SKM-1 treated with dmso at 0.1 percent for 144 hours (cell line): ENCODE measurements at regions not wholly inside any gene's neighbourhood (a gene's known extent, or its start where the extent isn't known, plus 50 kb on each side); places are given as distances from the start of the nearest gene placed in this dataset.

Source experiments
- DNase-seq: peaks from one replicate; lab custom pipeline; 2025; ENCODE audit not compliant: unreplicated experiment; lab: John Stamatoyannopoulos, UW

- no peak for DNase-seq
Observed at GRCh38 chr2:6496376-6496775, 369.3 kb downstream of the CMPK2 start.

DNA sequence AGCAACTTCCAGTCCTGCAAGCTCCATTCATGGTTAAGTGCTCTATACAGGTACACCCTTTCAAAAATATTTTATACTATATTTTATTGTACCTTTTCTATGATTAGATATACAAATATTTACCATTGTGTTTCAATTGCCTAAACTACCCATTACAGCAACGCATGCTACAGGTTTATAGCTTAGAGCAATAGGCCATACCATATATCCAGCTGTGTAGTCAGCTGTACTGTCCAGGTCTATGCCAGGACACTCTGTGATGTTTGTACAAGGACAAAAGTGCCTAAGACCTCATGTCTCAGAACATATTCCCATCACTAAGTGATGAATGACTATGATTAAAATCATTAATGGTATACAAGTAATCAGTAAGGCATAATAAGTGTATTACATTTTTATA lies 368.7 kb downstream of the CMPK2 start:
- DNase-seq: no peak

DNA sequence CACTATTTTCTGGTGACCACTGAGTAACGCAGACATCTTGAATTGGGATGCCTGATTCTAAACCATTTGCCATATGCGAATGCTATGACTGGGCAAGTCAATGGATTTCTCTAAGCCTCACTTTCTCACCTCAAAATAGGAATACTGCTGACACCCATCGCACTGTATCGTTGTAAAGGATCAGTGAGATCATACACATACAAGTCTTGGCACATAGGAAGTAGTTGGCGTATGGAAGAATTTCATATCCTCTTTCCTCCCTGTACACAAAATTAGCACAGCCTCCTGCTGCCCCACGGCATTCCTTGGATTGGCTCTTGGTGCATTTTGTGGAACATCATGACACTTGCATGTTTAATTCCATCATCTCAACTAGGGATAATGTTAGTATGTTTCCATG lies 366.9 kb downstream of the CMPK2 start:
- no peak for DNase-seq

GRCh38 chr2:6499691-6500090 lies 366.0 kb downstream of the CMPK2 start:
- DNase-seq: no peak

DNA sequence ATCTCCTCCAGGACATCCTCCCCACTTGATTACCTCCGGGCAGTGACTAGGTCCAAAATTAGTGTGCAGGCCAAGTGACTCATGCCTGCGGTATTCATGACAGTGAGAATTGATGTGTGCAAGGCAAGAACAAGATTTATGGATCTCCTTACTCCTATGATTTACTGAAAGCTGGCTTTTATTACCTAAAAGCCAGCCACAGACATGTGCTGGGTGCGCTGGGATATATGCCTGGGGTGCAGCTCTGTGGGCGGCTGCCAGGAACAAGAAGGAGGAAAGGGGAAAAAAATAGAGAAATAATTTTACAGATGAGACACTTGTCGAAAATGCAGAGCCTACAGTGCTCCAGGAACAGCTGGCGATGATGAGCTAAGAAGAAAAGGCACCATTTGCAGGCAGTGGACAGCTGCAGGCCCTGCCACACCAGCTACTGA lies 359.3 kb downstream of the CMPK2 start:
- no peak for DNase-seq

- no peak for DNase-seq
Observed at GRCh38 chr2:6506859-6507258, 358.8 kb downstream of the CMPK2 start.

DNA sequence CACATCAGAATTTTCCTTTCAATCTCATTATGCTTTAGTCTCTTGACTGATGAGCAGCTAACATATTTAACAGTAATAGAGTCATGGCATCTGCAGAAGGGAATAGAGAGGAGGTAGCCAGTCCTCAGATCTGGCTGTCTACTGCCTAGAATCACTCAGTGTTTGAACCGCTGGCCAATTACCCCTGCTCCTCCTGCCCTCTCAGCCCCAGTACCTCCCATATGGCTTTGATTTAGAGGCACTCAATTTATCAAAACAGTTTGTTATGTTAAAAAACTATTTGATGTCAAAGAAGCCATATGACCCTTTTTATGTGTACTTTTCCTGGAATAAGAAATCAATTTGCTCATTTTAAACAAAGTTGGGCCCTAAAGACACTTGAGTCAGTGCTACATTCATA lies 355.2 kb downstream of the CMPK2 start:
- DNase-seq: no peak

DNA sequence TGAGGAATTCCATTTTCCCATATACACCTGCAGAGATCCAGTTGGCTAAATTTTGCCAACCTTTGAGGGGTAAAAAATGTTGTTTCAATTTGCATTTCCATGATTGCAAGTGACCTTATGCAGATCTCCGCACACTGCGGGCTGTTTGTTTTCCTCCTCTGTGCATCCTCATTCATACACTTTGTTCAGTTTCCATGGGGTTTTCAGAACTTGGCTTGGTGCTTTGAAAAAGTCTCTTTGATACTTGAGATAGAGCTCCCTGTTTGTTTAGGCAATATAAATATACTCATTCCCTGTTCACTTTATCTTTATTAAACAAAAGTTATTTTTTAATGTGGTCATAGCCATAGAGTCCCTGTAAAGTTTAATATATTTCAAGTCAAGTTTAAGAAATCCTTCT lies 353.1 kb downstream of the CMPK2 start:
- no peak for DNase-seq

DNA sequence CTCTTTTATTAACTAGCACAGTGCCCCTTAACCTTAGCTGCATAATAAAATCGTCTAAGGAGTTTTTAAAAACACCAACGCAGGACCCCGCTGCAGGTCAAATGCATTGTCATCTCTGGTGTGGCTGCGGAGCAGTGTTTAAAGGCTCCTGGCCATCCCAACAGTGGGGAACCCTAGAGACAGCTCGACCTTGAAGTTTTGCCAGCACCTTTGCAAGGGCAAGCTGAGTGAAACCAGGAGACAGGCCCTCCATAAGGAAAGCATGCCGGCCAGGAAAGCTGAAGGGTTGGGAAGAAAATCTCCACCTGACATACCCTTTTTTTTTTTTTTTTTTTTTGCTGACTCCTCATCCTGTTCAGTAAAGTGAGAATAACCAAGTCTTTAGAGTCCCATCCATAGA lies 349.0 kb downstream of the CMPK2 start:
- DNase-seq: no peak

GRCh38 chr2:6518361-6518760 lies 347.3 kb downstream of the CMPK2 start:
- DNase-seq: no peak

DNA sequence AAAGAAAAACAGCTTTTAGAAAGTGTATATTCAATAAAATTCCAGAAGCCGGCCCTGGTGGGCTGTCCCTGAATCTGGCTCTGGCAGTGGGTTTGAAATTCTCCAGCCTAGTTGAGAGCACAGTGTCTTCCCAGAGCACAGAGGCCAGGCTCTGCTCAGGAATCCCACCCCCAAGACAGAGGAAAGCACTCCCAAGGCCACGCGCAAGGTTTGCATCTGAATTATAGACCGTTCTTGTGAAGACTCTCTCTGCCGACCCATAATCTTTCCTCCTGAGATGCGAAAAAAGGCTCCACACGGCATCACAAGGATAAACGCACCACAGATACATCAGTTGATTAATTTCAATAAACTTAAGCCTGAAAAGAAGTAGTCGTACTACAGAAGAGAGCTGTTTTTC lies 342.2 kb downstream of the CMPK2 start:
- no peak for DNase-seq

DNA sequence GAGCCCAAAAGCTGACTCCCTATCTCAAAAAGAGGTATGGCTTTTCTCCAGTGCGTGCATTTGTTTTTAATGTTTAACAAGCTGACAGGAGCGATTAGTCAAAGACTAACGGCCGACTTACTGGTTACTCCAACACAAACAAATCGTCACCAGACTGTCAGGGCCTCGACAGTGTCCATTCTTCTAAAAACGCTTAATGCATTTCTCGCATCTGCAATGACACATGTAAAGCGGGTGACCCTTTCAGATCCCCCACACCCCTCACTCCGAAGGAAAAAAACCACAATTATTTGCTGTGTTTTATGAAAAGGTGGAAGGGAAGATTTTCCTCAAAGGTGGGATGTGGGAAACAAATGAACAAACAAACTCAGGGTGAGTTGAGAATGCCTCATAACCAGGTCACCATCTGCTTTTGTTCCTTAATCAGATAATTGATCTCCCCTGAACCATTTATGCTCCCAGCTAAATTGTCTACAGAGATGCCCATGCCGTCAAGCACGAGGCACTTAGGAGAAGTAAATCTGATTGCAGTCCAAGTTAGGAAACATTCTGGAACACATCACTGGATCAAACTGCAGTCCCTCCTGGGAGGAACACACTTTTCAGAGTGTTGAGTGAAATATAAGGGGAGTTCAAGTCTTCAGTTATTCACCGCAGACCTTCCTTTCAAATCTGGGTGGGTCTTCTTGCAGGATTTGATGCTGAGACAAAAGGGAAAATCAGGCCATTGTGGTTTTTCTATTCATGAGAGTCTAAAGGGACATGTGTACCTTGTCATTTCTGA lies 340.8 kb downstream of the CMPK2 start:
- DNase-seq: no peak

GRCh38 chr2:6525475-6525964 lies 340.2 kb downstream of the CMPK2 start:
- DNase-seq: no peak

DNA sequence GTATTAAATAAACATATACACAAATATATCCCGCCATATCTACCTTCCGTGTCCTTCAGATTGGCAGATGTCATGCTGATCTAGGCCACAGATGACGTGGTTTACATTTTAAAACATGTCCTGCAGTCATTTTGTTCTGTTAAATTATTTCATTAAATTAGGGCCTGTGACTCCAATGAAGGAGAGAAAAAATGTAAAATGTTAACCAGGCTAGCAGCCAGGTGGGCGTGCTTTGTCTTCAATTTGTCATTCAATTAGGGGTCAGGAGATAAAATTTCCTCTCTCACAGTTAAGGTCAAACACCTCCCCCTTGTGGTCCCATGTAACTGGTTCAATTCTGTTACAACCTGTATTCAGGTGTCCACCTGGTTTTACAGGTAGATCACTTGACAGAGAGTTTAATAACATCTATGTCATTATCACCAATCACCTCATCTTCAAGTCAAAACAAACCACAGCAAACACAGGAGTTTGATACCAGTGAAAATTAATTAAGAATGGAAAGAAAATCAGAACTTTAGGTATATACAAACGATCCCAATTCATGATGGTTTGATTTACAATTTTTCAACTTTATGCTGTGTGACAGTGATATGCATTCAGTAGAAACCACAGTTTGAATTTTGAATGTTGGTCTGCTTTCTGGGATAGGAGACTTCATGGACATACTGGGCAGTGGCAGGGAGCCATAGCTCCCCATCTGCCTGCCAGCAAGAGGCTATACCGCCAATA lies 339.4 kb downstream of the CMPK2 start:
- no peak for DNase-seq

GRCh38 chr2:6531304-6531703 lies 334.4 kb downstream of the CMPK2 start:
- no peak for DNase-seq

- no peak for DNase-seq
Observed at GRCh38 chr2:6535572-6535971, 330.1 kb downstream of the CMPK2 start.

DNA sequence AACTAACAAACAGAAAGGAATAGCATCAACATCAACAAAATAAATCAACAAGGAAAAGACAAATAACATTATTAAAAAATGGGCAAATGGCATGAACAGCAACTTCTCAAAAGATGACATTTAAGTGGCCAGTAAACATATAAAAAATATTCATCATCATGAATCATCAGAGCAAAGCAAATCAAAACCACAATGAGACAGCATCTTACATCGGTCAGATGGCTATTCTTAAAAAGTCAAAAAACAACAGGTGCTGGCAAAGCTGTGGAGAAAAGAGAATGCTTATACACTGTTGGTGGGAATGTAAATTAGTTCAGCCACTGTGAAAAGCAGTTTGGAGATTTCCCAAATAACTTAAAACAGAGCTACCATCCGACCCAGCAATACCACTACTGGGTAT lies 327.1 kb downstream of the CMPK2 start:
- no peak for DNase-seq

DNA sequence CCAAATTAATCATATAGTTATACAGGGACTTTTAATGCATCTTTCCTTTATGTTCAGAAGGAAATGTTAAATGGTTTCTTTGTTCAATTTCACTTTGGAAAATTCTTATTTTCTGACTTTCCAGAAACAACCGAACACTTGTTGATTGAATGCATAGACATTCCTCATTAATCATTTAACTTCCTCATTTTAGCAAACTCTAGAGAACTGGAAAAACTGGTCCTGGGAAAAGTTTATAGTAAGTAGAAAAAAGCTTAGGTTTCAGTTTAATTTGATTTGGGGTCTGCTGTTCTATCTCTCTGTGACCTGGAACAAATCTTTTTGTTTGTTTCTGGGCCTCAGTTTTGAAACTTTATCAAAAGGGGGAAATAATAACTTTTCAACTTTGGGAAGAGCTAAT lies 320.4 kb downstream of the CMPK2 start:
- no peak for DNase-seq

GRCh38 chr2:6545795-6546194 lies 319.9 kb downstream of the CMPK2 start:
- DNase-seq: no peak

DNA sequence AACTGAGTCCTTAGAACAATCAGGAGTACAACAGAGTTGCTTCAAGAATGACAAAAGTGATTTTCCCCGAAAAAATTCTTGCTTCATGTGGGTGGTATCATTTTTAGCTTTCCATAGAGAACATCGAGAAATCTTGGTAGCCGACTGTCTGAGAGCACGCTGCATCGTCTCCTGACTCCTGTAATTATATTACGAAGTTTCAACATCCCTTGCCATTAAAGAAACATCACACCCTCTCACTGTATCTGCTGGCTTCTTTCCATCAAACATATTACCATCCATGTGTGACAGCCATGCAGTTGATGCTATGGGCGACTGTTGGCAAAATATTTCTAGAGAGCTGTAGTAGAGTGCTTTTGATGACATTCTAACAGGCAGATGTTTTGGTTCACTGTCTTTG lies 311.2 kb downstream of the CMPK2 start:
- no peak for DNase-seq

GRCh38 chr2:6556755-6557154 lies 309.0 kb downstream of the CMPK2 start:
- DNase-seq: no peak

- no peak for DNase-seq
Observed at GRCh38 chr2:6557737-6558136, 308.0 kb downstream of the CMPK2 start.
